ENCODE measurements at regions not wholly inside any gene's neighbourhood (a gene's known extent, or its start where the extent isn't known, plus 50 kb on each side); places are given as distances from the start of the nearest gene placed in this dataset.

DNA sequence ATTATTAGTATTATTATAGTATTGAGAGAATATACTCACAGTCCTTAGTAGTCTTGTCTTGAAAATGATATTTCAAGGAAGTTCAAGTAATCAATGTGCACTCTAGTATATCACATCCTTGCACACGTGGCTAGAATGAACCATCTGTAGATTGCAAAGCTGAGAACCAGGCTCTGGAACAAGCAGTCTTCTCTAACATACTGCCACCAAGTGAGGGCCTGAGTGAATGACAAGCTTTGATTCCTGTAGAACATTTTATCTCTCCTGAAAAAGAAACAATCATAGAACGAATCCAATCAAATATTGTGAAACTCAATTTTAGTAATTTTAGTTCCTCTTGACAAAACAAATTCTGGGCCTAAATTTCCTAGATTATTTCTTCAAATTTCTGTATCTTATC is 55.3 kb upstream of the SULT1C3 start:
- TF ChIP-seq, protein P1, sequence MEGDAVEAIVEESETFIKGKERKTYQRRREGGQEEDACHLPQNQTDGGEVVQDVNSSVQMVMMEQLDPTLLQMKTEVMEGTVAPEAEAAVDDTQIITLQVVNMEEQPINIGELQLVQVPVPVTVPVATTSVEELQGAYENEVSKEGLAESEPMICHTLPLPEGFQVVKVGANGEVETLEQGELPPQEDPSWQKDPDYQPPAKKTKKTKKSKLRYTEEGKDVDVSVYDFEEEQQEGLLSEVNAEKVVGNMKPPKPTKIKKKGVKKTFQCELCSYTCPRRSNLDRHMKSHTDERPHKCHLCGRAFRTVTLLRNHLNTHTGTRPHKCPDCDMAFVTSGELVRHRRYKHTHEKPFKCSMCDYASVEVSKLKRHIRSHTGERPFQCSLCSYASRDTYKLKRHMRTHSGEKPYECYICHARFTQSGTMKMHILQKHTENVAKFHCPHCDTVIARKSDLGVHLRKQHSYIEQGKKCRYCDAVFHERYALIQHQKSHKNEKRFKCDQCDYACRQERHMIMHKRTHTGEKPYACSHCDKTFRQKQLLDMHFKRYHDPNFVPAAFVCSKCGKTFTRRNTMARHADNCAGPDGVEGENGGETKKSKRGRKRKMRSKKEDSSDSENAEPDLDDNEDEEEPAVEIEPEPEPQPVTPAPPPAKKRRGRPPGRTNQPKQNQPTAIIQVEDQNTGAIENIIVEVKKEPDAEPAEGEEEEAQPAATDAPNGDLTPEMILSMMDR (IDR thresholded peaks at IDR 0.05): no peak
- H3K9me3 ChIP-seq: no peaks in the 10 kb centered on the region
- no peaks in the 10 kb centered on the region for H3K36me3 ChIP-seq
- H3K27ac ChIP-seq: no peak overlapping the region
- no peak for DNase-seq
- H3K4me3 ChIP-seq: no peak overlapping the region
- H3K4me1 ChIP-seq: no peaks in the 10 kb centered on the region
- no peaks in the 10 kb centered on the region for H3K27me3 ChIP-seq
- intact Hi-C loops (cut with DNase I; ENCODE audit: low total_unique reads): no loop called here

GRCh38 chr2:108189316-108189715 is 50.5 kb upstream of the SULT1C3 start:
- DNase-seq: no peak
- Histone ChIP-seq H3K4me1 (no peaks in the 10 kb centered on the region), H3K4me3 (no peak overlapping the region), H3K27ac (no peak overlapping the region), H3K27me3 (no peaks in the 10 kb centered on the region), H3K9me3 (no peaks in the 10 kb centered on the region), H3K36me3 (no peaks in the 10 kb centered on the region)
- TF ChIP-seq, protein P1 (IDR thresholded peaks at IDR 0.05): no peak
- intact Hi-C loops (cut with DNase I; ENCODE audit: low total_unique reads): no loop called here
